ENCODE measurements at regions not wholly inside any gene's neighbourhood (a gene's known extent, or its start where the extent isn't known, plus 50 kb on each side); places are given as distances from the start of the nearest gene placed in this dataset.

- 28 to 63% (median 35%) methylated on average over 2 of the region's 2 CpGs for WGBS, 4 donors
- intact Hi-C loops (cut with DNase I): loop anchor here in 1 of 2 donors (10.0 kb wide), 1 partner anchor 54 kb away; no protein-coding TSS in a partner anchor
- TF ChIP-seq CTCF (IDR thresholded peaks at IDR 0.05) (no peak), POLR2A (IDR thresholded peaks at IDR 0.05) (no peak)
- Histone ChIP-seq H3K9me3 (replicated peaks in 1 of 3) (no peaks in the 10 kb centered on the region), H3K27ac (no peak overlapping the region), H3K4me1 (replicated peaks in 1 of 2) (no peaks in the 10 kb centered on the region), H3K27me3 (no peaks in the 10 kb centered on the region), H3K4me3 (no peak overlapping the region), H3K36me3 (replicated peaks in 1 of 2) (no peaks in the 10 kb centered on the region)
- no peak for DNase-seq
Observed at GRCh38 chr2:57291209-57291608, 755.4 kb upstream of the VRK2 start.

- no peak for TF ChIP-seq CTCF (IDR thresholded peaks at IDR 0.05)
- no peak for TF ChIP-seq POLR2A (IDR thresholded peaks at IDR 0.05)
- Histone ChIP-seq H3K4me1 (replicated peaks in 1 of 2) (no peaks in the 10 kb centered on the region), H3K4me3 (no peak overlapping the region), H3K27ac (no peak overlapping the region), H3K9me3 (replicated peaks in 1 of 3) (no peaks in the 10 kb centered on the region), H3K27me3 (no peaks in the 10 kb centered on the region), H3K36me3 (replicated peaks in 1 of 2) (no peaks in the 10 kb centered on the region)
- no peak for DNase-seq
- intact Hi-C loops (cut with DNase I): loop anchor here in 1 of 2 donors (10.0 kb wide), 1 partner anchor 48 kb away; no protein-coding TSS in a partner anchor
- 81 to 100% (median 95%) methylated on average over 2 of the region's 2 CpGs for WGBS, 4 donors
Observed at GRCh38 chr2:57296795-57297517, 749.6 kb upstream of the VRK2 start.

GRCh38 chr2:57313678-57314077, 732.9 kb upstream of the VRK2 start:
- peaks cover 0 to 5% (median 0%) of the 10 kb centered on the region in 3 donors for H3K9me3 ChIP-seq (replicated peaks in 1 of 3)
- no peak overlapping the region for H3K4me3 ChIP-seq
- intact Hi-C loops (cut with DNase I): no loop called here
- no peaks in the 10 kb centered on the region for H3K36me3 ChIP-seq (replicated peaks in 1 of 2)
- TF ChIP-seq POLR2A (IDR thresholded peaks at IDR 0.05) (no peak), CTCF (IDR thresholded peaks at IDR 0.05) (no peak)
- H3K27ac ChIP-seq: no peak overlapping the region
- H3K4me1 ChIP-seq (replicated peaks in 1 of 2): no peaks in the 10 kb centered on the region
- 81 to 92% (median 86%) methylated on average over 2 of the region's 2 CpGs for WGBS, 4 donors
- H3K27me3 ChIP-seq: no peaks in the 10 kb centered on the region
- DNase-seq: no peak

GRCh38 chr2:57314682-57315081, 731.9 kb upstream of the VRK2 start:
- H3K4me1 ChIP-seq (replicated peaks in 1 of 2): no peaks in the 10 kb centered on the region
- H3K27me3 ChIP-seq: no peaks in the 10 kb centered on the region
- H3K36me3 ChIP-seq (replicated peaks in 1 of 2): no peaks in the 10 kb centered on the region
- intact Hi-C loops (cut with DNase I): no loop called here
- DNase-seq: no peak
- TF ChIP-seq POLR2A (IDR thresholded peaks at IDR 0.05): no peak
- TF ChIP-seq CTCF (IDR thresholded peaks at IDR 0.05): no peak
- H3K9me3 ChIP-seq (replicated peaks in 1 of 3): peaks cover 0 to 5% (median 0%) of the 10 kb centered on the region in 3 donors
- H3K4me3 ChIP-seq: no peak overlapping the region
- H3K27ac ChIP-seq: no peak overlapping the region
